ENCODE measurements at regions not wholly inside any gene's neighbourhood (a gene's known extent, or its start where the extent isn't known, plus 50 kb on each side); places are given as distances from the start of the nearest gene placed in this dataset.

DNA sequence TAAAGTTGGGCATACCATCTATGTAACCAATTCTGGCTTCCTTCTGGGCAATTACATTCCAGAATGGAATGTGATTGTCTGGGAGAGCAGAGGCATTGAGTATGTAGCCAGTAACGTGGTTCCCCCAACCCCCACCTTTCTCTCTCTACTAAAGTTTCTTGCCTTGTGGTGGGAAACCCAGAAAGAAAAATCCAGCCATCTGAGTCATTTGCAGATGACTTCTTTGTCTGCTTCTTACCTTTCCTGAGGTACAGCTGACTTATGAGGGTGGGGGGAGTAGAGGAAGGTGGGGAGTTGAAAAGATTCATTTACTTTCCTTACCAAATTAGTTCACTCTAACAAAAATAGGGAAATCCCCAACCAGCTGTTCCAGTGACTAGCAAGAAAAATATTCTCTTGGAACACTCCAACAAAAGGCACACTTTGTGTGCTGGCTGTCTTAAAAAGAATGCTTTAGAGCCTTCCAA is 112.1 kb upstream of the FRMD6 start:
- TF ChIP-seq EZH2 (IDR thresholded peaks at IDR 0.05; ENCODE audit: insufficient read depth, poor library complexity, severe bottlenecking) (no peak), EZH2phosphoT487 (IDR thresholded peaks at IDR 0.05; ENCODE audit: insufficient read depth, low read depth) (no peak)
